Activated naive CD8-positive, alpha-beta T cell treated with anti-CD3 and anti-CD28 coated beads, Interleukin-2, amount 10 ng/mL, durations not matched to agents 7 days and 5 days (primary cell): ENCODE measurements at regions not wholly inside any gene's neighbourhood (a gene's known extent, or its start where the extent isn't known, plus 50 kb on each side); places are given as distances from the start of the nearest gene placed in this dataset.

Experiments
- ATAC-seq: fragments of 150-1000 bp; cut with Tn5 transposase; one replicate; pipeline ENCODE4 v1.10.0; 2021; ENCODE audit warnings: low read depth, moderate library complexity
- POLR2A ChIA-PET: fragments of 350-600 bp; sonication (Branson Sonifier 250); formaldehyde crosslinking; loops from one replicate; lab custom pipeline; 2021; ENCODE audit warnings: antibody characterized with exemption; lab: Charles Lee
- DNase-seq: peaks from one replicate; pipeline ENCODE4 v3.0.0; 2021
- H3K27ac Mint-ChIP-seq: one replicate; pipeline ENCODE4 v1.8.0; 2022; ENCODE audit warnings: mild to moderate bottlenecking, mixed read lengths
- H3K27me3 Mint-ChIP-seq: one replicate; pipeline ENCODE4 v1.8.0; 2022; ENCODE audit warnings: mild to moderate bottlenecking, moderate library complexity, mixed read lengths
- H3K36me3 Mint-ChIP-seq: one replicate; pipeline ENCODE4 v1.8.0; 2021; ENCODE audit warnings: mild to moderate bottlenecking, mixed read lengths
- H3K4me1 Mint-ChIP-seq: one replicate; pipeline ENCODE4 v1.8.0; 2021; ENCODE audit warnings: mixed read lengths
- H3K4me3 Mint-ChIP-seq: one replicate; pipeline ENCODE4 v1.8.0; 2022; ENCODE audit warnings: mild to moderate bottlenecking, moderate library complexity, mixed read lengths
- H3K9me3 Mint-ChIP-seq: one replicate; pipeline ENCODE4 v1.8.0; 2021; ENCODE audit warnings: mixed read lengths

- peaks cover 3% of the 10 kb centered on the region for H3K9me3 Mint-ChIP-seq
- DNase-seq: no peak
- H3K4me1 Mint-ChIP-seq: no peaks in the 10 kb centered on the region
- ATAC-seq: no peak
- H3K4me3 Mint-ChIP-seq: no peak overlapping the region
- H3K36me3 Mint-ChIP-seq: no peaks in the 10 kb centered on the region
- POLR2A ChIA-PET: no interaction called here
- H3K27ac Mint-ChIP-seq: no peak overlapping the region
- no peaks in the 10 kb centered on the region for H3K27me3 Mint-ChIP-seq
Measured at GRCh38 chr7:1359051-1359400, 100.2 kb downstream of the MICALL2 start.

- no peak for ATAC-seq
- DNase-seq: no peak
- Mint-ChIP-seq H3K4me3 (no peak overlapping the region), H3K27me3 (no peaks in the 10 kb centered on the region), H3K4me1 (no peaks in the 10 kb centered on the region), H3K27ac (no peak overlapping the region), H3K9me3 (peaks cover 3% of the 10 kb centered on the region), H3K36me3 (no peaks in the 10 kb centered on the region)
- POLR2A ChIA-PET: no interaction called here
Measured at GRCh38 chr7:1359681-1360485, 99.4 kb downstream of the MICALL2 start.

- Mint-ChIP-seq H3K4me1 (no peaks in the 10 kb centered on the region), H3K9me3 (peaks cover 3% of the 10 kb centered on the region), H3K36me3 (no peaks in the 10 kb centered on the region), H3K27me3 (no peaks in the 10 kb centered on the region), H3K27ac (no peak overlapping the region), H3K4me3 (no peak overlapping the region)
- POLR2A ChIA-PET: no interaction called here
- no peak for ATAC-seq
- DNase-seq: no peak
Measured at GRCh38 chr7:1360521-1360971, 98.7 kb downstream of the MICALL2 start.

- H3K27me3 Mint-ChIP-seq: no peaks in the 10 kb centered on the region
- H3K4me3 Mint-ChIP-seq: no peak overlapping the region
- ATAC-seq (no peak), DNase-seq (no peak)
- POLR2A ChIA-PET: no interaction called here
- H3K27ac Mint-ChIP-seq: no peak overlapping the region
- H3K9me3 Mint-ChIP-seq: peaks cover 3% of the 10 kb centered on the region
- H3K36me3 Mint-ChIP-seq: no peaks in the 10 kb centered on the region
- H3K4me1 Mint-ChIP-seq: no peaks in the 10 kb centered on the region
Measured at GRCh38 chr7:1361016-1361755, 98.1 kb downstream of the MICALL2 start.

- DNase-seq (no peak), ATAC-seq (no peak)
- no peaks in the 10 kb centered on the region for H3K27me3 Mint-ChIP-seq
- H3K4me3 Mint-ChIP-seq: no peak overlapping the region
- H3K36me3 Mint-ChIP-seq: no peaks in the 10 kb centered on the region
- no peak overlapping the region for H3K27ac Mint-ChIP-seq
- no peaks in the 10 kb centered on the region for H3K4me1 Mint-ChIP-seq
- H3K9me3 Mint-ChIP-seq: peaks cover 2% of the 10 kb centered on the region
- POLR2A ChIA-PET: no interaction called here
Measured at GRCh38 chr7:1361756-1362125, 97.5 kb downstream of the MICALL2 start.

GRCh38 chr7:1362301-1362700, 97.0 kb downstream of the MICALL2 start:
- Mint-ChIP-seq H3K4me3 (no peak overlapping the region), H3K9me3 (no peaks in the 10 kb centered on the region), H3K27me3 (peaks cover 3% of the 10 kb centered on the region), H3K36me3 (no peaks in the 10 kb centered on the region), H3K4me1 (no peaks in the 10 kb centered on the region), H3K27ac (no peak overlapping the region)
- DNase-seq: no peak
- ATAC-seq: no peak
- POLR2A ChIA-PET: no interaction called here

- ATAC-seq (no peak), DNase-seq (no peak)
- Mint-ChIP-seq H3K27me3 (peaks cover 19% of the 10 kb centered on the region), H3K4me3 (no peak overlapping the region), H3K9me3 (no peaks in the 10 kb centered on the region), H3K36me3 (no peaks in the 10 kb centered on the region), H3K27ac (no peak overlapping the region), H3K4me1 (peaks cover 2% of the 10 kb centered on the region)
- POLR2A ChIA-PET: no interaction called here
Measured at GRCh38 chr7:1364068-1364905, 95.0 kb downstream of the MICALL2 start.

GRCh38 chr7:1364906-1365570, 94.2 kb downstream of the MICALL2 start:
- H3K27me3 Mint-ChIP-seq: peaks cover 20% of the 10 kb centered on the region
- H3K27ac Mint-ChIP-seq: no peak overlapping the region
- no peak for ATAC-seq
- H3K36me3 Mint-ChIP-seq: no peaks in the 10 kb centered on the region
- POLR2A ChIA-PET: no interaction called here
- no peak for DNase-seq
- H3K9me3 Mint-ChIP-seq: no peaks in the 10 kb centered on the region
- H3K4me3 Mint-ChIP-seq: no peak overlapping the region
- peaks cover 2% of the 10 kb centered on the region for H3K4me1 Mint-ChIP-seq

GRCh38 chr7:1365846-1366245, 93.4 kb downstream of the MICALL2 start:
- ATAC-seq: no peak
- POLR2A ChIA-PET: no interaction called here
- H3K4me3 Mint-ChIP-seq: no peak overlapping the region
- DNase-seq: no peak
- H3K36me3 Mint-ChIP-seq: no peaks in the 10 kb centered on the region
- peaks cover 23% of the 10 kb centered on the region for H3K27me3 Mint-ChIP-seq
- H3K27ac Mint-ChIP-seq: no peak overlapping the region
- H3K9me3 Mint-ChIP-seq: no peaks in the 10 kb centered on the region
- peaks cover 2% of the 10 kb centered on the region for H3K4me1 Mint-ChIP-seq

- no peak overlapping the region for H3K4me3 Mint-ChIP-seq
- peaks cover 23% of the 10 kb centered on the region for H3K27me3 Mint-ChIP-seq
- POLR2A ChIA-PET: no interaction called here
- no peaks in the 10 kb centered on the region for H3K9me3 Mint-ChIP-seq
- peaks cover 2% of the 10 kb centered on the region for H3K4me1 Mint-ChIP-seq
- ATAC-seq (no peak), DNase-seq (no peak)
- H3K36me3 Mint-ChIP-seq: no peaks in the 10 kb centered on the region
- H3K27ac Mint-ChIP-seq: no peak overlapping the region
Measured at GRCh38 chr7:1366801-1367405, 92.4 kb downstream of the MICALL2 start.

- POLR2A ChIA-PET: no interaction called here
Measured at GRCh38 chr7:1367501-1368183, 91.6 kb downstream of the MICALL2 start.

GRCh38 chr7:1368184-1368681, 91.0 kb downstream of the MICALL2 start:
- Mint-ChIP-seq H3K27me3 (peaks cover 23% of the 10 kb centered on the region), H3K36me3 (no peaks in the 10 kb centered on the region), H3K4me3 (no peak overlapping the region), H3K9me3 (no peaks in the 10 kb centered on the region), H3K4me1 (peaks cover 2% of the 10 kb centered on the region), H3K27ac (no peak overlapping the region)
- ATAC-seq (no peak), DNase-seq (no peak)
- POLR2A ChIA-PET: no interaction called here

More at GRCh38 chr7:1367501-1368183, 91.6 kb downstream of the MICALL2 start:
- Mint-ChIP-seq H3K27me3 (peaks cover 23% of the 10 kb centered on the region), H3K4me1 (peaks cover 2% of the 10 kb centered on the region), H3K9me3 (no peaks in the 10 kb centered on the region), H3K4me3 (no peak overlapping the region), H3K27ac (no peak overlapping the region), H3K36me3 (no peaks in the 10 kb centered on the region)
- ATAC-seq: no peak
- DNase-seq: no peak
